ENCODE measurements at regions not wholly inside any gene's neighbourhood (a gene's known extent, or its start where the extent isn't known, plus 50 kb on each side); places are given as distances from the start of the nearest gene placed in this dataset.

DNA sequence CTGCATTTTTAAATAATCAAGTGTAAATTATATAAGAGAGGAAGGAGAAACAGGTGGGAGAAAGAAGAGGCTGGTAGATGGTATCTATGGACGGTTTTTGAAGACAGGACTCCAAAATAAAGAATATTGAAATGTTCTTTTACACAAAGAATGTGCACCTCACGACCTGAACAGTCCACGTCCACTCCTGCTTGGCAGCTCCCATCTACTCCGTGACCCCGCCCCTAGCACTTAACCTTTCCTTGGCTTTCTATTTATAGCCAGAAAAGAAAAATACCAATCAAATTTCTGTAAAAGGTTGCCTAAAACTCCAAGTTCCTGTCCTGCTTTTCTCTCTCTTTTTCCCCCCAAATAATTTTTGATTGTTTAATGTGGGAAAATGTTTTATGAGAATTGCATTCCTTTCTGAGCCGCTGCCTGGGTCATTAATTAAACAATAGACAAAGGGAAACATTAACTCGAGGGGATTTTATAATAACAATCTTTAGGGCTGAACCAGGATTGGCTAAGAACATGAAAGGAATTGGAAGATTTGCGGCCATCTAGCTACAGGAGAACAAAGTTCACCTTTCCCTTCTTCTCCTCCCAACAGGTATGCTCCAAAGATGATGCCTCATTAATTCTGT lies 173.6 kb upstream of the MAP3K1 start:
- TF ChIP-seq, protein P1, sequence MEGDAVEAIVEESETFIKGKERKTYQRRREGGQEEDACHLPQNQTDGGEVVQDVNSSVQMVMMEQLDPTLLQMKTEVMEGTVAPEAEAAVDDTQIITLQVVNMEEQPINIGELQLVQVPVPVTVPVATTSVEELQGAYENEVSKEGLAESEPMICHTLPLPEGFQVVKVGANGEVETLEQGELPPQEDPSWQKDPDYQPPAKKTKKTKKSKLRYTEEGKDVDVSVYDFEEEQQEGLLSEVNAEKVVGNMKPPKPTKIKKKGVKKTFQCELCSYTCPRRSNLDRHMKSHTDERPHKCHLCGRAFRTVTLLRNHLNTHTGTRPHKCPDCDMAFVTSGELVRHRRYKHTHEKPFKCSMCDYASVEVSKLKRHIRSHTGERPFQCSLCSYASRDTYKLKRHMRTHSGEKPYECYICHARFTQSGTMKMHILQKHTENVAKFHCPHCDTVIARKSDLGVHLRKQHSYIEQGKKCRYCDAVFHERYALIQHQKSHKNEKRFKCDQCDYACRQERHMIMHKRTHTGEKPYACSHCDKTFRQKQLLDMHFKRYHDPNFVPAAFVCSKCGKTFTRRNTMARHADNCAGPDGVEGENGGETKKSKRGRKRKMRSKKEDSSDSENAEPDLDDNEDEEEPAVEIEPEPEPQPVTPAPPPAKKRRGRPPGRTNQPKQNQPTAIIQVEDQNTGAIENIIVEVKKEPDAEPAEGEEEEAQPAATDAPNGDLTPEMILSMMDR (conservative IDR thresholded peaks at IDR 0.05 in 1 of 2, IDR thresholded peaks at IDR 0.05 in 1 of 2; ENCODE audit: low read depth in 1 of 2, low read length in 2 of 2) = no peak
- no peak for TF ChIP-seq EZH2 (IDR thresholded peaks at IDR 0.05; ENCODE audit: low read length, missing control alignments)

Measured in fibroblast of lung (primary cell).